T-cell (primary cell): ENCODE measurements at regions not wholly inside any gene's neighbourhood (a gene's known extent, or its start where the extent isn't known, plus 50 kb on each side); places are given as distances from the start of the nearest gene placed in this dataset.

ENCODE experiments used
- ATAC-seq, 4 experiments: fragments of 200-7000 bp in 3 of 4; fragments of 150-1000 bp in 1 of 4; cut with Tn5 transposase; replicated peaks in 1 of 4; 1 replicate in 3 of 4; 2 replicates in 1 of 4; pipeline ENCODE4 v1.10.0; 2021; ENCODE audit warnings: moderate library complexity in 3 of 4, mild to moderate bottlenecking in 2 of 4, moderate number of reproducible peaks in 1 of 4
- CTCF ChIA-PET, 2 donors: fragments of 300-600 bp; sonication (Branson Sonifier 250); formaldehyde crosslinking; loops; one replicate each; lab custom pipeline; 2022; ENCODE audit warnings: antibody characterized with exemption in 2 of 2; lab: Charles Lee
- POLR2A ChIA-PET, 2 donors: fragments of 300-600 bp; sonication (Branson Sonifier 250); formaldehyde crosslinking; loops; one replicate each; lab custom pipeline; 2022; ENCODE audit warnings: antibody characterized with exemption in 2 of 2; lab: Charles Lee
- DNase-seq, 35 experiments: peaks; one replicate each; pipeline versions ENCODE4 v3.0.0 to v3.0.0-alpha.2; 2013 to 2023
- H3K27ac ChIP-seq: one replicate; pipeline ENCODE4 v1.5.1; 2013; ENCODE audit warnings: low read length
- H3K27me3 ChIP-seq, 2 experiments: replicated peaks in 1 of 2; 1 replicate in 1 of 2; 2 replicates in 1 of 2; pipeline versions ENCODE4 v1.6.1 to v1.7.0; 2013; ENCODE audit warnings: low read length in 1 of 2, mixed read lengths in 1 of 2; ENCODE audit not compliant: control insufficient read depth in 2 of 2, insufficient read depth in 2 of 2; ENCODE audit errors: extremely low read depth in 1 of 2
- H3K36me3 ChIP-seq, 2 donors: 1 replicate in 1 of 2; 2 replicates in 1 of 2; pipeline versions ENCODE4 v1.6.1 to v1.7.0; 2013; ENCODE audit warnings: low read length in 1 of 2; ENCODE audit not compliant: control insufficient read depth in 2 of 2, insufficient read depth in 1 of 2; ENCODE audit errors: extremely low read depth in 1 of 2
- H3K4me1 ChIP-seq, 2 experiments: 1 replicate in 1 of 2; 2 replicates in 1 of 2; pipeline versions ENCODE4 v1.6.1 to v1.7.0; 2013; ENCODE audit warnings: low read length in 2 of 2, mixed read lengths in 1 of 2; ENCODE audit not compliant: insufficient read depth in 2 of 2, control insufficient read depth in 1 of 2; ENCODE audit errors: extremely low read depth in 1 of 2
- H3K4me3 ChIP-seq, 2 donors: 1 replicate in 1 of 2; 2 replicates in 1 of 2; pipeline versions ENCODE4 v1.5.1 to v1.7.0; 2013; ENCODE audit warnings: mild to moderate bottlenecking in 2 of 2, low read length in 1 of 2, moderate library complexity in 1 of 2; ENCODE audit not compliant: control insufficient read depth in 1 of 2; ENCODE audit errors: extremely low read depth in 1 of 2
- H3K9me3 ChIP-seq: 2 replicates; pipeline ENCODE4 v1.7.0; 2013
- H3K27ac Mint-ChIP-seq, 2 donors: one replicate each; pipeline ENCODE4 v1.8.0; 2020 to 2021; ENCODE audit warnings: mild to moderate bottlenecking in 2 of 2, mixed read lengths in 2 of 2
- H3K27me3 Mint-ChIP-seq, 2 donors: one replicate each; pipeline ENCODE4 v1.8.0; 2021 to 2022; ENCODE audit warnings: mixed read lengths in 2 of 2
- H3K36me3 Mint-ChIP-seq: one replicate; pipeline ENCODE4 v1.8.0; 2021; ENCODE audit warnings: mixed read lengths
- H3K4me1 Mint-ChIP-seq, 3 donors: one replicate each; pipeline ENCODE4 v1.8.0; 2020 to 2022; ENCODE audit warnings: mixed read lengths in 3 of 3, mild to moderate bottlenecking in 1 of 3
- H3K4me3 Mint-ChIP-seq, 3 donors: one replicate each; pipeline ENCODE4 v1.8.0; 2020 to 2022; ENCODE audit warnings: mild to moderate bottlenecking in 3 of 3, mixed read lengths in 3 of 3, moderate library complexity in 3 of 3
- H3K9me3 Mint-ChIP-seq, 3 donors: one replicate each; pipeline ENCODE4 v1.8.0; 2020 to 2022; ENCODE audit warnings: mixed read lengths in 3 of 3
- WGBS: methylation state at CpG from one replicate; pipeline ENCODE4 v1.1.5; 2013; ENCODE audit warnings: missing lambda C conversion rate; ENCODE audit not compliant: insufficient coverage; 5-methylcytosine and 5-hydroxymethylcytosine counted together

DNA sequence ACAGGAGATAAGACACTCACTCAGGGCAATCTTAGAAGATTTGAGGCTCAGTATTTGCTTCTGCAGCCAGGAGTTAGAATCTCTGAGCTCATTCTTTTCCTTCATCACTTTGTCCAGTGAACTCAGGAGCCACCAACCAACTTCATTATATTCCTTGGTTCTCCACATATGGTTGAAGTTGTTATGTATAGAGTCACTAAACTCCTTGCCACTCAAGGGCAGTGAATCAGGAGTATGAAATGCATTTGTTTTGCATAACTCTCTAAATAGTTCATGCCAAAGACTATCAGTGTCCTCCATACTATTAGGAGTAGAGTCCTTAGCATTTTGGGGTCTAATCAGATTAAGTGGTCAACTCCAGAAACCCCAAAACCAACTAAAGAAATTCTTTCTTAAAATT, 150.6 kb downstream of the CCDC59 start:
- ATAC-seq, result no peak
- H3K36me3 Mint-ChIP-seq, result no peaks in the 10 kb centered on the region
- ChIA-PET CTCF (no interaction called here), POLR2A (no interaction called here)
- no peak overlapping the region for H3K4me3 ChIP-seq
- no peaks in the 10 kb centered on the region for H3K27me3 ChIP-seq
- H3K4me3 Mint-ChIP-seq, result no peak overlapping the region
- H3K27me3 Mint-ChIP-seq, result no peaks in the 10 kb centered on the region
- H3K27ac Mint-ChIP-seq, result no peak overlapping the region
- no peak for DNase-seq
- H3K36me3 ChIP-seq, result no peaks in the 10 kb centered on the region
- H3K4me1 ChIP-seq, result no peaks in the 10 kb centered on the region
- H3K27ac ChIP-seq, result no peak overlapping the region
- peaks cover 6 to 15% (median 7%) of the 10 kb centered on the region in 3 donors for H3K9me3 Mint-ChIP-seq
- H3K4me1 Mint-ChIP-seq, result no peaks in the 10 kb centered on the region
- H3K9me3 ChIP-seq, result no peaks in the 10 kb centered on the region

DNA sequence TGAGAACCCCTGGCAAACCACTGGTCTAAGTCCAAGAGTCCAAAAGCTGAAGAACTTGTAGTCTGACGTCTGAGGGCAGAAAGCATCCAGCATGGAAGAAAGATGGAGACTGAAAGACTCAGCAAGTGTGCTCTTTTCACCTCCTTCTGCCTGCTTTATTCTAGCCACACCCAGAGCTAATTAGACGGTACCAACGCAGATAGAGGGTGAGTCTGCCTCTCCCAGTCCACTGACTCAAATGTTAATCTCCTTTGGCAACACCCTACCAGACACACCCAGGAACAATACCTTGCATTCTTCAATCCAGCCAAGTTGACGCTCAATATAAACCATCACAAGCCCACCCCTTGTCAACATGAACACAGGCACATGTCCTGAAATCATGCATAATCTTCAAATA, 155.1 kb downstream of the CCDC59 start:
- no peaks in the 10 kb centered on the region for H3K27me3 ChIP-seq
- 87% methylated on average over 4 of the region's 4 CpGs for WGBS
- ChIA-PET CTCF (no interaction called here), POLR2A (no interaction called here)
- H3K36me3 Mint-ChIP-seq, result no peaks in the 10 kb centered on the region
- no peaks in the 10 kb centered on the region for H3K9me3 ChIP-seq
- no peak overlapping the region for H3K27ac Mint-ChIP-seq
- no peak for ATAC-seq
- H3K4me1 Mint-ChIP-seq, result no peaks in the 10 kb centered on the region
- DNase-seq, result no peak
- no peaks in the 10 kb centered on the region for H3K36me3 ChIP-seq
- H3K4me1 ChIP-seq, result no peaks in the 10 kb centered on the region
- H3K27ac ChIP-seq, result no peak overlapping the region
- H3K4me3 Mint-ChIP-seq, result no peak overlapping the region
- peaks cover 3 to 8% (median 6%) of the 10 kb centered on the region in 3 donors for H3K9me3 Mint-ChIP-seq
- no peaks in the 10 kb centered on the region for H3K27me3 Mint-ChIP-seq
- H3K4me3 ChIP-seq, result no peak overlapping the region

DNA sequence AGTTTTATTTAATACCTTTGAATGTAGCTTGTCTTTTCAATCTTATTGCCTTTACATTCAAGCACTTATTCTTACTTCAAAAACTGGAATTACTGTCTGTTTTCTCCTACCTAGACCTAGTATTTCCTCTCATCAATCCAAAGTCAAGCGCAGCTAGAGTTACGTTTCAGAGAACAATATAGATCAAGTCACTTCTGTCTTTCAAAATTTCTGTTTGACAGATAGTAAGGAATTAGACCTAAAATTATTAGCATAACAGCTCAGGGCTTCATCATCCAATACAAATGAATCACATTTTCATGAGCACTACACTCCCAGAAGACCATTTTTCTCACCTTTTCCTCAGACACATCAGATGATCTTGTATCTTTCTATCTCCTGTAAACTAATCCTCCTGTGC, 170.6 kb downstream of the CCDC59 start:
- no peaks in the 10 kb centered on the region for H3K27me3 Mint-ChIP-seq
- Histone ChIP-seq H3K4me3 (no peak overlapping the region), H3K27me3 (no peaks in the 10 kb centered on the region), H3K9me3 (peaks cover 6% of the 10 kb centered on the region), H3K36me3 (no peaks in the 10 kb centered on the region), H3K27ac (no peak overlapping the region), H3K4me1 (no peaks in the 10 kb centered on the region)
- no peak overlapping the region for H3K27ac Mint-ChIP-seq
- DNase-seq, result no peak
- CTCF ChIA-PET, result no interaction called here
- peaks cover 5 to 20% (median 12%) of the 10 kb centered on the region in 3 donors for H3K9me3 Mint-ChIP-seq
- POLR2A ChIA-PET, result interaction anchor here in 1 of 2 donors (0.6 kb wide), 1 partner anchor 837 kb away, joined by 4 read pairs; no protein-coding TSS in a partner anchor
- H3K4me3 Mint-ChIP-seq, result no peak overlapping the region
- no CpG with 5 or more reads among the region's 2 CpGs for WGBS
- no peaks in the 10 kb centered on the region for H3K4me1 Mint-ChIP-seq
- ATAC-seq, result no peak
- H3K36me3 Mint-ChIP-seq, result no peaks in the 10 kb centered on the region

DNA sequence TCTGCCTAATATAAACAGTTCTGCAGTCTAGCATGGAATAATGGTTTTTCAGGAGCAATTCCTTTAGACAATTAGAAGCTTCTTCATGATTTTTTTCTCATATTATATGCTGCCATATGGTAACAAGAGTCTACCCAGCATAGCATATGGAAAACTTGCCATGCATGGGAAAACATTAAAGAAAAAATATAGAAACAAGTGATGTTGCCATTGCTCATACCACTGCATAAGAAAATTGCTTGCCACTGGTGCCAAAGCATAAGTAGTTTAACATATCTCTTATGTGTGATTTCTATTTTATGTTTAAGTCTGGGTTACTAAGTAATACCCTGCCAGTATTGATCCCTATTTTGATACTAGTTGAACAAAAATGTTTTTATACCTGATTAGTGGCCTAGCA, 171.2 kb downstream of the CCDC59 start:
- H3K4me1 Mint-ChIP-seq, result no peaks in the 10 kb centered on the region
- DNase-seq (no peak), ATAC-seq (no peak)
- peaks cover 5 to 20% (median 12%) of the 10 kb centered on the region in 3 donors for H3K9me3 Mint-ChIP-seq
- CTCF ChIA-PET, result no interaction called here
- H3K27me3 ChIP-seq, result no peaks in the 10 kb centered on the region
- no peaks in the 10 kb centered on the region for H3K36me3 Mint-ChIP-seq
- peaks cover 6% of the 10 kb centered on the region for H3K9me3 ChIP-seq
- H3K27me3 Mint-ChIP-seq, result no peaks in the 10 kb centered on the region
- no peak overlapping the region for H3K27ac ChIP-seq
- no peak overlapping the region for H3K4me3 ChIP-seq
- H3K27ac Mint-ChIP-seq, result no peak overlapping the region
- H3K36me3 ChIP-seq, result no peaks in the 10 kb centered on the region
- H3K4me3 Mint-ChIP-seq, result no peak overlapping the region
- no peaks in the 10 kb centered on the region for H3K4me1 ChIP-seq
- POLR2A ChIA-PET, result no interaction called here

DNA sequence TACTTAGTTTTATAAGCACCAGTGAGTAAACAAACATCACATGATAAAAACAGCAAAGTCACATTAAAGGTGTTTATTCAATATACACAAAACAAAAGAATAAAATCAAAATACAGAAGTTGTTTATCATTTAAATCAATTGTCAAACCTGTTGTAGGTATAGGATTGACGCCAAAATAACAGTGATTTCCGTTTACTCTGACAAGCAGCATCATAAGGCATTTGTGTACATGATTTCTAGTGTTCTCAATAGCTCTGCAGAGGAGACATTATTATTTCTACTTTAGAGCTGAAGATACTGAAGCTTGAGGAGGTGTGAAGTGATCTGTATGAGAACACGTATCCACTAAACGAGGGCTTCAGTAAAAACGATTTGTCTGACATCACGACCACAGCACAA, 171.9 kb downstream of the CCDC59 start:
- ChIA-PET POLR2A (no interaction called here), CTCF (no interaction called here)
- WGBS, result 100% methylated on average over 2 of the region's 6 CpGs
- Histone ChIP-seq H3K4me3 (no peak overlapping the region), H3K4me1 (no peaks in the 10 kb centered on the region), H3K36me3 (no peaks in the 10 kb centered on the region), H3K27me3 (no peaks in the 10 kb centered on the region), H3K27ac (no peak overlapping the region), H3K9me3 (peaks cover 6% of the 10 kb centered on the region)
- H3K9me3 Mint-ChIP-seq, result peaks cover 5 to 20% (median 12%) of the 10 kb centered on the region in 3 donors
- no peak overlapping the region for H3K27ac Mint-ChIP-seq
- no peaks in the 10 kb centered on the region for H3K36me3 Mint-ChIP-seq
- no peaks in the 10 kb centered on the region for H3K4me1 Mint-ChIP-seq
- no peaks in the 10 kb centered on the region for H3K27me3 Mint-ChIP-seq
- H3K4me3 Mint-ChIP-seq, result no peak overlapping the region
- DNase-seq, result no peak
- no peak for ATAC-seq

DNA sequence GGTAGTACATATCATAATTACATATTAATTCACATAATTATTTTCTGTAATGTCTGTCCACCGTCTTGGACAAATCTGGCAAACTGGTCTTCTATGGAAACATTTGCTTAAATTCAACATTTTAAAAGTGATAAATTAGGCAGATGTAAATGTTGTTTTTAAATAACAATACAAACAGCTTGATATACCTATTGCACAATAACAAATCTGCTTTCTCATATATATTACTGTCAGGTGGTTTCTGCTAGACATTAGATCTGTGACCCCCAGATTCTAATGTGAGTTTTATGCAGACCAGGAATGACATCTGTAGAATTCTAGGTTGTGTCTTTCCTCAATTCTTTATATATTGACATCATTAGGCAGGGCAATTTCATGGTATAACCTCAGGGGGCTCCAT, 173.3 kb downstream of the CCDC59 start:
- CTCF ChIA-PET, result no interaction called here
- H3K27me3 Mint-ChIP-seq, result no peaks in the 10 kb centered on the region
- no peak overlapping the region for H3K27ac Mint-ChIP-seq

DNA sequence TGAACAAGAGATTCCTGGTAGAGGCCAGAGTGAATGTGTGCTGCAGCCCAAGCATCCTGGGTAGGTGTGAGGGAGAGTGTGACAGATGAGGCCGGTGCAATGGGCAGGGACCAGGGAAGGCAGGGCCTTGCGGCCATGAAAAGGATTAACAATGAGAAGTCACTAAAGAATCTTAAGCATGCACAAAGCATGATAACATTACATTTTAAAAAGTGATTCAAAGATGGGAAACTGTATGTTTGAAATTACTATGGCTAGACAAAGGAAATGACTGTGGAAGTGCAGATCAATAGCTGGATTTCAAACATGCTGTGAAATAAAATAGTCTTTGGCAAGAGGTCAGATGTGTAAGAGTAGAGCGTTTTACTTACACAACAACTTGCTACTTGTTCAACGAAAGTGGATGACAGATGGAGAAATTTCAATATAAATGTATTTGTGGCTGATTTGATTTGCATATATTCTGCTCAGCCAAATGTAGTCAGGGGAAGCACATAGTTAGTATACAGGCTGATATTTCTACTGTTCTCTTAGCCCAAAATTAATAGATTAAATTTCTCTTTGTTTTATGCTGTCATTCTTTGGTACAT, 175.5 kb downstream of the CCDC59 start:
- no peak for ATAC-seq
- H3K27ac ChIP-seq, result no peak overlapping the region
- Mint-ChIP-seq H3K27ac (no peak overlapping the region), H3K9me3 (peaks cover 2 to 9% (median 8%) of the 10 kb centered on the region in 3 donors), H3K4me3 (no peak overlapping the region), H3K4me1 (no peaks in the 10 kb centered on the region), H3K27me3 (no peaks in the 10 kb centered on the region), H3K36me3 (no peaks in the 10 kb centered on the region)
- H3K27me3 ChIP-seq, result no peaks in the 10 kb centered on the region
- ChIA-PET POLR2A (no interaction called here), CTCF (no interaction called here)
- no peak for DNase-seq
- H3K36me3 ChIP-seq, result no peaks in the 10 kb centered on the region
- no peak overlapping the region for H3K4me3 ChIP-seq
- WGBS, result no CpG with 5 or more reads among the region's 4 CpGs
- peaks cover 2% of the 10 kb centered on the region for H3K9me3 ChIP-seq
- H3K4me1 ChIP-seq, result no peaks in the 10 kb centered on the region

More for the DNA sequence above, 173.3 kb downstream of the CCDC59 start:
- peaks cover 6% of the 10 kb centered on the region for H3K9me3 ChIP-seq
- H3K27ac ChIP-seq, result no peak overlapping the region
- no peaks in the 10 kb centered on the region for H3K36me3 ChIP-seq
- ATAC-seq, result no peak
- H3K36me3 Mint-ChIP-seq, result no peaks in the 10 kb centered on the region
- POLR2A ChIA-PET, result no interaction called here
- H3K4me3 Mint-ChIP-seq, result no peak overlapping the region
- WGBS, result no CpG with 5 or more reads among the region's 1 CpG
- no peaks in the 10 kb centered on the region for H3K4me1 ChIP-seq
- no peak for DNase-seq
- no peaks in the 10 kb centered on the region for H3K4me1 Mint-ChIP-seq
- no peaks in the 10 kb centered on the region for H3K27me3 ChIP-seq
- H3K9me3 Mint-ChIP-seq, result peaks cover 5 to 17% (median 12%) of the 10 kb centered on the region in 3 donors
- no peak overlapping the region for H3K4me3 ChIP-seq
